Pancreas (tissue), 10 donors: ENCODE measurements at regions not wholly inside any gene's neighbourhood (a gene's known extent, or its start where the extent isn't known, plus 50 kb on each side); places are given as distances from the start of the nearest gene placed in this dataset.

Source experiments
- ATAC-seq, 4 donors: fragments of 200-7000 bp; cut with Tn5 transposase; one replicate each; pipeline versions ENCODE4 v1.8.0 to v1.9.1; 2020; ENCODE audit warnings: mild to moderate bottlenecking in 4 of 4, moderate library complexity in 4 of 4
- DNase-seq, 6 donors: peaks; one replicate each; pipeline ENCODE4 v3.0.0-alpha.2; 2020
- FAIRE-seq: peaks from 2 replicates; lab custom pipeline; 2012; peaks lifted over from hg19 to GRCh38; lab: Jason Lieb, UNC
- H3K27ac ChIP-seq, 4 donors: fragments of 200-600 bp; sonication (generic); 1 replicate in 3 of 4; 2 replicates in 1 of 4; pipeline versions ENCODE4 v1.5.0 to v1.8.0; 2020
- H3K27me3 ChIP-seq, 4 donors: fragments of 200-600 bp; one replicate each; pipeline ENCODE4 v1.8.0; 2021
- H3K36me3 ChIP-seq, 3 donors: fragments of 200-600 bp; sonication (generic) in 1 of 3; one replicate each; pipeline versions ENCODE4 v1.5.0 to v1.8.0; 2020 to 2021
- H3K4me1 ChIP-seq, 3 donors: fragments of 200-600 bp; one replicate each; pipeline ENCODE4 v1.8.0; 2021
- H3K4me3 ChIP-seq, 4 donors: fragments of 200-600 bp; sonication (generic) in 2 of 4; one replicate each; pipeline versions ENCODE4 v1.5.0 to v1.8.0; 2020 to 2021
- H3K9me3 ChIP-seq, 4 donors: fragments of 200-600 bp; one replicate each; pipeline ENCODE4 v1.8.0; 2021
- CTCF ChIP-seq, 4 donors: fragments of 200-600 bp; sonication (generic) in 3 of 4; IDR thresholded peaks; one replicate each; pipeline versions ENCODE4 v1.5.0 to v1.8.0; 2021; ENCODE audit warnings: antibody characterized with exemption in 4 of 4
- WGBS, 2 donors: extraction: QIAGEN DNeasy Blood & Tissue Kit; methylation state at CpG; one replicate each; pipeline ENCODE4 v1.1.7; 2013; 5-methylcytosine and 5-hydroxymethylcytosine counted together
- intact Hi-C, 3 donors: fragments of 100-400 bp; cut with DNase I; formaldehyde crosslinking; loops; one replicate each; pipeline versions ENCODE4 v1.11.1 to v1.14.2; 2022
- donor health status: healthy with polysubstance abuse.
- donor health status: DM: no; HTN: no; CAD: no; lungs with moderate emphysema.
- donor health status: DM: no; HTN: no; CAD: no.
- donor health status: control.
- donor health status: control.
- donor health status: Bipolar disorder and iron deficiency.
- donor health status: DM: yes; HTN: yes; CAD: no.
- donor health status: DM: no; HTN: no; CAD: no.
- donor health status: DM: no; HTN: no; CAD: no.
- donor health status: DM: yes; HTN: yes; CAD: no.

- H3K27ac ChIP-seq, result no peak overlapping the region
- H3K9me3 ChIP-seq, result no peaks in the 10 kb centered on the region
- H3K36me3 ChIP-seq, result no peaks in the 10 kb centered on the region
- H3K4me3 ChIP-seq, result no peak overlapping the region
- ATAC-seq, result no peak
- no peaks in the 10 kb centered on the region for H3K27me3 ChIP-seq
- no peak for TF ChIP-seq CTCF (IDR thresholded peaks at IDR 0.05)
- intact Hi-C loops, result no loop called here
- FAIRE-seq, result no peak
- H3K4me1 ChIP-seq, result no peaks in the 10 kb centered on the region
- no peak for DNase-seq
- WGBS, 2 donors, result 81 to 90% methylated on average over 3 of the region's 3 CpGs
These were observed 357.2 kb downstream of the MTRR start for GRCh38 chr5:8226148-8226547.

- WGBS, 2 donors, result 65 to 78% methylated on average over 8 of the region's 8 CpGs
- H3K9me3 ChIP-seq, result no peaks in the 10 kb centered on the region
- H3K27me3 ChIP-seq, result no peaks in the 10 kb centered on the region
- DNase-seq (no peak), ATAC-seq (no peak), FAIRE-seq (no peak)
- no peak overlapping the region for H3K4me3 ChIP-seq
- no peaks in the 10 kb centered on the region for H3K4me1 ChIP-seq
- H3K27ac ChIP-seq, result no peak overlapping the region
- no peaks in the 10 kb centered on the region for H3K36me3 ChIP-seq
- intact Hi-C loops, result no loop called here
- TF ChIP-seq CTCF (IDR thresholded peaks at IDR 0.05), result no peak
These were observed 358.2 kb downstream of the MTRR start for GRCh38 chr5:8227112-8227511.

GRCh38 chr5:8229551-8229950 lies 360.6 kb downstream of the MTRR start:
- H3K9me3 ChIP-seq, result no peaks in the 10 kb centered on the region
- no peak for DNase-seq
- no peak overlapping the region for H3K4me3 ChIP-seq
- intact Hi-C loops, result no loop called here
- no peak overlapping the region for H3K27ac ChIP-seq
- no peaks in the 10 kb centered on the region for H3K36me3 ChIP-seq
- FAIRE-seq, result no peak
- no peak for TF ChIP-seq CTCF (IDR thresholded peaks at IDR 0.05)
- H3K4me1 ChIP-seq, result no peaks in the 10 kb centered on the region
- no peaks in the 10 kb centered on the region for H3K27me3 ChIP-seq
- WGBS, 2 donors, result 75 to 92% methylated on average over 4 of the region's 4 CpGs
- no peak for ATAC-seq

GRCh38 chr5:8230868-8231267 lies 361.9 kb downstream of the MTRR start:
- H3K4me3 ChIP-seq, result no peak overlapping the region
- H3K27ac ChIP-seq, result no peak overlapping the region
- 43 to 73% methylated on average over 2 of the region's 2 CpGs for WGBS, 2 donors
- DNase-seq, result no peak
- no peak for FAIRE-seq
- no peaks in the 10 kb centered on the region for H3K27me3 ChIP-seq
- no peaks in the 10 kb centered on the region for H3K4me1 ChIP-seq
- TF ChIP-seq CTCF (IDR thresholded peaks at IDR 0.05), result no peak
- intact Hi-C loops, result no loop called here
- ATAC-seq, result no peak
- H3K9me3 ChIP-seq, result no peaks in the 10 kb centered on the region
- no peaks in the 10 kb centered on the region for H3K36me3 ChIP-seq

GRCh38 chr5:8233479-8233878 lies 364.5 kb downstream of the MTRR start:
- intact Hi-C loops, result no loop called here
- no peaks in the 10 kb centered on the region for H3K9me3 ChIP-seq
- H3K4me3 ChIP-seq, result no peak overlapping the region
- no peak for ATAC-seq
- H3K27ac ChIP-seq, result no peak overlapping the region
- DNase-seq, result no peak
- TF ChIP-seq CTCF (IDR thresholded peaks at IDR 0.05), result no peak
- no peaks in the 10 kb centered on the region for H3K36me3 ChIP-seq
- no peak for FAIRE-seq
- no peaks in the 10 kb centered on the region for H3K4me1 ChIP-seq
- no peaks in the 10 kb centered on the region for H3K27me3 ChIP-seq
